ENCODE measurements at regions not wholly inside any gene's neighbourhood (a gene's known extent, or its start where the extent isn't known, plus 50 kb on each side); places are given as distances from the start of the nearest gene placed in this dataset.

DNA sequence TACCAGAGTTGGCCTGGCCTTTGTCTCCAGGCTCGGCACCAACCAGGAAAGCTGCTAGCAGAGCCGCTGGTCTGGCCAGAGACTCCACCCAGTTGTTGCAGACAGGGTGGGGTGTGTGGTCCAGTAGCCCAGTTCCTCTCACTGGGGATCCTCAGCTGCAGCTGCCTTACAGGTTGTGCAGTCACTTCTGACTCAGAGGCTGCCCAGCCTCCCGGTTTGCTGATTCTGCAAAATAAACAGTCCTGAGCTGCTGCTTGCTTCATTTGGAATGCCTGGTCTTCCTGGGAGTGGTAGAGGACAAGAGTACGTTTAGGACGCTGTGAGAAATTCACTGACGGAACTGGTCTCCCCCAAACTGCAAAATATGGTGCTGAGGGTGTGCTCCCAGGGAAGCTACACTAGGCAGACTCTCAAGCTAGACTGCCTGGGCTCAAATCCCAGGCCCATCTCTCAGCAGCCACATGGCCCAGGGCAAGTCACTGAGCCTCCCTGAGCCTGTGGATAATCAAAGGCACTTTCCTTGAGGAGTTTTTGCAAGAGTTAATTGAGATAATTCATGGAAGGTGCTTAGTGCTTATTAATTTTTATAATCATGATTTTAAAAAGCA is 246.1 kb downstream of the TFAP2C start:
- TF ChIP-seq ZBTB7A (IDR thresholded peaks at IDR 0.05; ENCODE audit: low read depth) (no peak), TEAD4 (IDR thresholded peaks at IDR 0.05) (no peak), EGR1 (IDR thresholded peaks at IDR 0.05) (no peak), CREB1 (IDR thresholded peaks at IDR 0.05; ENCODE audit: low read depth) (no peak)

DNA sequence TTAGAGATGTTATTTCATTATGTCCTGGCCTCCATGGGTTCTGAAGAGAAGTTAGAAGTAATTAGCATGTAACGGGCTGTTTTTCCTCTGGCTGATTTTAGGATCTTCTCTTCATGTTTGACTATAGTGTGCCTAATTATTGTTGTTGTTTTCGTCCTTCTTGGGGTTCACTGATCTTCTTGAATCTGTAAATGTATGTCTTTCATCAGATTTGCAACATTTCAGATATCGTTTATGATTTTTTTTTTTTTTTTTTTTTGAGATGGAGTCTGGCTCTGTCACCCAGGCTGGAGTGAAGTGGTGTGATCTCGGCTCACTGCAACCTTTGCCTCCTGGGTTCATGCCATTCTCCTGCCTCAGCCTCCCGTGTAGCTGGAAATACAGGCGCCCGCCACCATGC is 246.7 kb downstream of the TFAP2C start:
- TF ChIP-seq TCF12 (IDR thresholded peaks at IDR 0.05; ENCODE audit: low read depth) (no peak), TEAD4 (IDR thresholded peaks at IDR 0.05) (no peak), TAF1 (IDR thresholded peaks at IDR 0.05; ENCODE audit: low read depth) (no peak), EP300 (IDR thresholded peaks at IDR 0.05; ENCODE audit: borderline replicate concordance) (no peak), YY1 (IDR thresholded peaks at IDR 0.05; ENCODE audit: low read depth) (no peak), CEBPB (IDR thresholded peaks at IDR 0.05) (no peak), NFIC (IDR thresholded peaks at IDR 0.05) (no peak), RAD21 (IDR thresholded peaks at IDR 0.05; ENCODE audit: low read depth) (no peak)
- TF ChIP-seq, protein P1, sequence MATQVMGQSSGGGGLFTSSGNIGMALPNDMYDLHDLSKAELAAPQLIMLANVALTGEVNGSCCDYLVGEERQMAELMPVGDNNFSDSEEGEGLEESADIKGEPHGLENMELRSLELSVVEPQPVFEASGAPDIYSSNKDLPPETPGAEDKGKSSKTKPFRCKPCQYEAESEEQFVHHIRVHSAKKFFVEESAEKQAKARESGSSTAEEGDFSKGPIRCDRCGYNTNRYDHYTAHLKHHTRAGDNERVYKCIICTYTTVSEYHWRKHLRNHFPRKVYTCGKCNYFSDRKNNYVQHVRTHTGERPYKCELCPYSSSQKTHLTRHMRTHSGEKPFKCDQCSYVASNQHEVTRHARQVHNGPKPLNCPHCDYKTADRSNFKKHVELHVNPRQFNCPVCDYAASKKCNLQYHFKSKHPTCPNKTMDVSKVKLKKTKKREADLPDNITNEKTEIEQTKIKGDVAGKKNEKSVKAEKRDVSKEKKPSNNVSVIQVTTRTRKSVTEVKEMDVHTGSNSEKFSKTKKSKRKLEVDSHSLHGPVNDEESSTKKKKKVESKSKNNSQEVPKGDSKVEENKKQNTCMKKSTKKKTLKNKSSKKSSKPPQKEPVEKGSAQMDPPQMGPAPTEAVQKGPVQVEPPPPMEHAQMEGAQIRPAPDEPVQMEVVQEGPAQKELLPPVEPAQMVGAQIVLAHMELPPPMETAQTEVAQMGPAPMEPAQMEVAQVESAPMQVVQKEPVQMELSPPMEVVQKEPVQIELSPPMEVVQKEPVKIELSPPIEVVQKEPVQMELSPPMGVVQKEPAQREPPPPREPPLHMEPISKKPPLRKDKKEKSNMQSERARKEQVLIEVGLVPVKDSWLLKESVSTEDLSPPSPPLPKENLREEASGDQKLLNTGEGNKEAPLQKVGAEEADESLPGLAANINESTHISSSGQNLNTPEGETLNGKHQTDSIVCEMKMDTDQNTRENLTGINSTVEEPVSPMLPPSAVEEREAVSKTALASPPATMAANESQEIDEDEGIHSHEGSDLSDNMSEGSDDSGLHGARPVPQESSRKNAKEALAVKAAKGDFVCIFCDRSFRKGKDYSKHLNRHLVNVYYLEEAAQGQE (IDR thresholded peaks at IDR 0.05; ENCODE audit: low read depth) = no peak
- TF ChIP-seq, protein P2, sequence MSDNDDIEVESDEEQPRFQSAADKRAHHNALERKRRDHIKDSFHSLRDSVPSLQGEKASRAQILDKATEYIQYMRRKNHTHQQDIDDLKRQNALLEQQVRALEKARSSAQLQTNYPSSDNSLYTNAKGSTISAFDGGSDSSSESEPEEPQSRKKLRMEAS (IDR thresholded peaks at IDR 0.05) = no peak

DNA sequence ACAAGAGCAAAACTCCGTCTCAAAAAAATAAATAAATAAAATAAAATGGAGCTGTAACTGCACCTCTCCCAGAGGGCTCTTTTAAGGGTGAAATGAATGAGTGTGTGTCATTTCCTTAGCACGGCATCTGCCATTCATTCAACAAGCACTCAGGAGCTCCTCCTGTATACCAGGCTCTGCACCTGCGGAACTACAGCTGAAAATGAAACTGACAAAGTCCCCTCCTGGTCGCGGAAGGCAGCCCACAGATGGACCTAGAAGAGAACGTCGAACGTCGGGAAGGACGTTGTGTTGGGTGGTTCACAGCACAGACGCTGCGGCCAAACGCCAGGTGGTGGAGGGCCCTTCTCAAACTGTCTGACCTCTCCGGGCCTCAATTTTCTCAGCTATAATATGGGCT is 256.4 kb downstream of the TFAP2C start:
- TF ChIP-seq TEAD4 (IDR thresholded peaks at IDR 0.05) = no peak
- no peak for TF ChIP-seq YY1 (IDR thresholded peaks at IDR 0.05; ENCODE audit: low read depth)

DNA sequence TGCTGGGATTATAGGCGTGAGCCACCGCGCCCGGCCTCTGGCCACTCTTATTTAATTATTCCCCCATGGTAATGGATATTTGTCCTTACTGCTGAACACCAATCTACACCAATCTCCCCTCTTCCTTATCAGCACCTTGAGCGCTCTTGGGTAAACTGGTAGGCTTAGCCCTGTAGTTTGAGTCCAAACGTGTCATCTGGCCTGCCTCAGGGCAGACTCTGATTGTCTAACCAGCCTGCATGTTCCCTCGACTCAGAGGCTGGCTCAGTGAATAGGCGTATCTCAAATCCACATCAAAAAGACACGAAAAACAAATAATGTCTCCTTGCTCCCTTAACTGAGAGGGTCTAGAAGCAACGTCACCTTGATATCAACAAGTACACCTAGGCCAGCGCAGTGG is 260.9 kb downstream of the TFAP2C start:
- TF ChIP-seq RAD21 (IDR thresholded peaks at IDR 0.05; ENCODE audit: low read depth) (no peak), TCF12 (IDR thresholded peaks at IDR 0.05; ENCODE audit: low read depth) (no peak), YY1 (IDR thresholded peaks at IDR 0.05; ENCODE audit: low read depth) (no peak), NFIC (IDR thresholded peaks at IDR 0.05) (no peak), FOXM1 (IDR thresholded peaks at IDR 0.05; ENCODE audit: borderline replicate concordance, low read depth) (no peak), TEAD4 (IDR thresholded peaks at IDR 0.05) (no peak), ZBTB7A (IDR thresholded peaks at IDR 0.05; ENCODE audit: low read depth) (no peak), CEBPB (IDR thresholded peaks at IDR 0.05) (no peak), EGR1 (IDR thresholded peaks at IDR 0.05) (no peak), EP300 (IDR thresholded peaks at IDR 0.05; ENCODE audit: borderline replicate concordance) (no peak), CREB1 (IDR thresholded peaks at IDR 0.05; ENCODE audit: low read depth) (no peak), TAF1 (IDR thresholded peaks at IDR 0.05; ENCODE audit: low read depth) (no peak)
- TF ChIP-seq, protein P2 (IDR thresholded peaks at IDR 0.05) = no peak
- TF ChIP-seq, protein P1 (IDR thresholded peaks at IDR 0.05; ENCODE audit: low read depth) = no peak
- TF ChIP-seq, protein P3, sequence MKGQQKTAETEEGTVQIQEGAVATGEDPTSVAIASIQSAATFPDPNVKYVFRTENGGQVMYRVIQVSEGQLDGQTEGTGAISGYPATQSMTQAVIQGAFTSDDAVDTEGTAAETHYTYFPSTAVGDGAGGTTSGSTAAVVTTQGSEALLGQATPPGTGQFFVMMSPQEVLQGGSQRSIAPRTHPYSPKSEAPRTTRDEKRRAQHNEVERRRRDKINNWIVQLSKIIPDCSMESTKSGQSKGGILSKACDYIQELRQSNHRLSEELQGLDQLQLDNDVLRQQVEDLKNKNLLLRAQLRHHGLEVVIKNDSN (IDR thresholded peaks at IDR 0.05) = no peak

DNA sequence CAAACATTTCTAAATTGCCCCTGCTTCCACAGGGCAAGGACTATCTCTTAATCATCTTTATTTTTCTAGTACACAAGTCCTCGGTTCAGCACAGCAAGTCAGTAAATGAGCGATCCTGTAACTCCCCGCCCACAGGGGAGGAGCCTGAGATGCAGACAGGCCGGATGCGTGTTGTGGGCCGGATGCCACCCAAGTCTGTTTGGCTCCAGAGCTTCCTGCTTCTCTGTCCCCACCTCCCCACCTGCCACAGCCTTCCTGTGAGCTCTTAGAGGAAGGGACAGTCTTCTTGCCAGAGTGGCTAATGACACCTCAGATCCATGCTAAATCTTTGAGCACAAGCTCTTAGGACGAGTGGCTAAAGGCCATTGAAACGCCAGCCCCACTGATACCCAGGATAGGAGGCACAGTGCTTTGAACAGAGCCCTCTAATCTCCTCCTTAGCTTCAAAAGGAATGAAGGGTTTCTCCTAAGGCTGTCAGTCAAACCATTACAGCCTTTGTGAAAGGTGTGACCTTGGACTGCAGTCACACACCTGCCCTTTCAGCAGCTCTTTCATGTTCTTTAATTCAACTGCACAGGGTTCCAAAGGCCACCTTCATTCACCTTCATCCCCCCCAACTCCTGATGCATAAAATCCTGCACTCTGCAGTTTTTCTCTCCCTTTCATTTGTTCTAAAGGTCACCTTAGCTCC is 264.3 kb downstream of the TFAP2C start:
- no peak for TF ChIP-seq CEBPB (IDR thresholded peaks at IDR 0.05)
- TF ChIP-seq FOXM1 (IDR thresholded peaks at IDR 0.05; ENCODE audit: borderline replicate concordance, low read depth) = no peak
- TF ChIP-seq EP300 (IDR thresholded peaks at IDR 0.05; ENCODE audit: borderline replicate concordance) = no peak
- TF ChIP-seq NFIC (IDR thresholded peaks at IDR 0.05) = no peak
- TF ChIP-seq YY1 (IDR thresholded peaks at IDR 0.05; ENCODE audit: low read depth) = no peak
- TF ChIP-seq, protein P2 (IDR thresholded peaks at IDR 0.05) = no peak
- TF ChIP-seq, protein P1 (IDR thresholded peaks at IDR 0.05; ENCODE audit: low read depth) = no peak
- no peak for TF ChIP-seq EGR1 (IDR thresholded peaks at IDR 0.05)

All from Ishikawa (cell line).